ENCODE measurements at regions not wholly inside any gene's neighbourhood (a gene's known extent, or its start where the extent isn't known, plus 50 kb on each side); places are given as distances from the start of the nearest gene placed in this dataset.

DNA sequence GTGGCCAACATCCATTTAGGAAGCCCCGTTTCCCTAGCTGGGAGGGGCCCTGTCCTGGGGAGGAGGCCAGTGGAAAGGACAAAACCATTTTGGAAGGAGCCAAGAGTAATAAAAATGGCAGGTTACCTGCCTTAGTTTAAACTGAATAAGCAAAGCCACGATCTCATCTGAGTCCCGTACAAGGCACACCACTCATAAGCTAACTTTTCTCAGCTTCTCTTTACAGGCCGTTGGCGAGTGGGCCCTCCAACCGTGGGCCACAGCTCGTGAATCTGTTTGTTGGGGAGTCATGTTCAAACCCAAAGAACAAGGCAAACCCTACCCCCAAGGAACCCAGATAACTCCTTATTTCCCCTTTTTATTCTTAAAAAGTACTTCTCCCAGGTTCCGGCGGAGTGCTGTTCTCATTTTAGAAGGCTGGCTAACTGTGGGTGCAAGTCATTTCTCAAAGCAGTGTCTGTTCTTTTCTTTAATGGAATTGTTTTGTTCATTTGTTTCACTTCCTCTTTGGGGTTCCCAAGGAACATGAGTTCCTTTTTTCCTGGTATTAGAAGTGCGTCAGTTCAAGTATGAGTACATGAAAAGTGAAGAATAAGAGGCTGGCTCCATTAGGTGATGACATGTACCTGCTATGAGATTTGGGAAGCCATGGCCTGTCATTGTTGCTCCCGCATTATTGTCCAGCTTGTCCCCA, 89.0 kb downstream of the PSMG1 start:
- TF ChIP-seq, protein P1, sequence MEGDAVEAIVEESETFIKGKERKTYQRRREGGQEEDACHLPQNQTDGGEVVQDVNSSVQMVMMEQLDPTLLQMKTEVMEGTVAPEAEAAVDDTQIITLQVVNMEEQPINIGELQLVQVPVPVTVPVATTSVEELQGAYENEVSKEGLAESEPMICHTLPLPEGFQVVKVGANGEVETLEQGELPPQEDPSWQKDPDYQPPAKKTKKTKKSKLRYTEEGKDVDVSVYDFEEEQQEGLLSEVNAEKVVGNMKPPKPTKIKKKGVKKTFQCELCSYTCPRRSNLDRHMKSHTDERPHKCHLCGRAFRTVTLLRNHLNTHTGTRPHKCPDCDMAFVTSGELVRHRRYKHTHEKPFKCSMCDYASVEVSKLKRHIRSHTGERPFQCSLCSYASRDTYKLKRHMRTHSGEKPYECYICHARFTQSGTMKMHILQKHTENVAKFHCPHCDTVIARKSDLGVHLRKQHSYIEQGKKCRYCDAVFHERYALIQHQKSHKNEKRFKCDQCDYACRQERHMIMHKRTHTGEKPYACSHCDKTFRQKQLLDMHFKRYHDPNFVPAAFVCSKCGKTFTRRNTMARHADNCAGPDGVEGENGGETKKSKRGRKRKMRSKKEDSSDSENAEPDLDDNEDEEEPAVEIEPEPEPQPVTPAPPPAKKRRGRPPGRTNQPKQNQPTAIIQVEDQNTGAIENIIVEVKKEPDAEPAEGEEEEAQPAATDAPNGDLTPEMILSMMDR (IDR thresholded peaks at IDR 0.05): no peak
- no peak for TF ChIP-seq POLR2A (IDR thresholded peaks at IDR 0.05)
